Astrocyte of the cerebellum (primary cell): ENCODE measurements at regions not wholly inside any gene's neighbourhood (a gene's known extent, or its start where the extent isn't known, plus 50 kb on each side); places are given as distances from the start of the nearest gene placed in this dataset.

ENCODE experiments used
- DNase-seq: peaks from one replicate; pipeline ENCODE4 v3.0.0-alpha.2; 2011; ENCODE audit warnings: low read depth
- H3K4me3 ChIP-seq: 2 replicates; pipeline ENCODE4 v1.5.1; 2011; ENCODE audit warnings: mild to moderate bottlenecking, low read depth, low read length, moderate library complexity
- in situ Hi-C: cut with HindIII; loops from 2 replicates; pipeline ENCODE4 v1.10.0; 2017; ENCODE audit warnings: low sequenced_read_pairs
- TF ChIP-seq, protein P1 (sequence below): IDR thresholded peaks from 2 replicates; pipeline ENCODE4 v1.5.1; 2012; ENCODE audit warnings: low read length, low read depth, moderate library complexity, mild to moderate bottlenecking; ENCODE audit errors: missing control alignments

DNA sequence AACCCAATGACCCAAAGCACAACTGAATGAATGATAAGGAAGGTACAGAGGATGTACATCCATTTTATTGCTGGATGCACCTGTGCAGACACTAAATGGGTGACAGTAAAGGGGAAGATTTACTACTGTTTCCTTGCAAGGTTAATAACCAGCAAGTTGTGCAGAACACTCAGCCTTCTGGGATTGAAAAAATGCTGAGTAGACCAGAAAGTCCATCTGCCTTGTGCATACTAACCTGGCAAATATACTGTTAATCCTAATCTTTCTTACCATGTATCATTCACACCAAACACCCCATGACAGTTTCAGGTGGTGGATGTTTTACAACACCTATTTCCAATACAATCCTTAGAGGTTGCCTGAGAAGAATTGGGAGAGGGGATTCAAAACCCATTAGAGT lies 814.1 kb upstream of the NRXN1 start:
- no peak overlapping the region for H3K4me3 ChIP-seq
- in situ Hi-C loops = no loop called here
- no peak for DNase-seq
- TF ChIP-seq, protein P1, sequence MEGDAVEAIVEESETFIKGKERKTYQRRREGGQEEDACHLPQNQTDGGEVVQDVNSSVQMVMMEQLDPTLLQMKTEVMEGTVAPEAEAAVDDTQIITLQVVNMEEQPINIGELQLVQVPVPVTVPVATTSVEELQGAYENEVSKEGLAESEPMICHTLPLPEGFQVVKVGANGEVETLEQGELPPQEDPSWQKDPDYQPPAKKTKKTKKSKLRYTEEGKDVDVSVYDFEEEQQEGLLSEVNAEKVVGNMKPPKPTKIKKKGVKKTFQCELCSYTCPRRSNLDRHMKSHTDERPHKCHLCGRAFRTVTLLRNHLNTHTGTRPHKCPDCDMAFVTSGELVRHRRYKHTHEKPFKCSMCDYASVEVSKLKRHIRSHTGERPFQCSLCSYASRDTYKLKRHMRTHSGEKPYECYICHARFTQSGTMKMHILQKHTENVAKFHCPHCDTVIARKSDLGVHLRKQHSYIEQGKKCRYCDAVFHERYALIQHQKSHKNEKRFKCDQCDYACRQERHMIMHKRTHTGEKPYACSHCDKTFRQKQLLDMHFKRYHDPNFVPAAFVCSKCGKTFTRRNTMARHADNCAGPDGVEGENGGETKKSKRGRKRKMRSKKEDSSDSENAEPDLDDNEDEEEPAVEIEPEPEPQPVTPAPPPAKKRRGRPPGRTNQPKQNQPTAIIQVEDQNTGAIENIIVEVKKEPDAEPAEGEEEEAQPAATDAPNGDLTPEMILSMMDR = no peak

DNA sequence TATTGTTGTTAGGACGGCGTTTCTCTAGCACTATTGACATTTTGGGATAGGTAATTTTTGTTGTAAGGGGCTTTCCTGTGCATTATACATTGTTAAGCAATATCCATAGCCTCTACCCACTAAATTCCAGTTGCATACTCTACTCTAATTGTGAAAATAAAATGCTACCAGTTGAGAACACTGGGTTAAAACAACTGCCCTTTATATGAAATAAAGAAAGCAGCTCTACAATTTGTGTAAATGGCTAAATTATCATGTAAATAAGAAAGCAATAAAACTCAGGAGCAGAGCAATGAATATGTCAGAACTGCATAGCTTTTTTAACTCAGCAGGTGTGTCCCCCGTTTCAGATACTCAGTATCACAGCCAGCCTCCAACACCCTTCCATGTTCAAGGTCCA lies 812.7 kb upstream of the NRXN1 start:
- in situ Hi-C loops = no loop called here
- TF ChIP-seq, protein P1 = no peak
- DNase-seq = no peak
- no peak overlapping the region for H3K4me3 ChIP-seq

GRCh38 chr2:51829477-51829876 lies 797.5 kb upstream of the NRXN1 start:
- no peak overlapping the region for H3K4me3 ChIP-seq
- DNase-seq = no peak
- TF ChIP-seq, protein P1 = no peak
- in situ Hi-C loops = no loop called here

- in situ Hi-C loops = no loop called here
- H3K4me3 ChIP-seq = no peak overlapping the region
- TF ChIP-seq, protein P1 = no peak
- no peak for DNase-seq
Observed at GRCh38 chr2:51825823-51826222, 793.9 kb upstream of the NRXN1 start.

- DNase-seq = peak; percentile 6
- TF ChIP-seq, protein P1 = no peak
Observed at GRCh38 chr2:51813247-51813646, 781.3 kb upstream of the NRXN1 start.

GRCh38 chr2:51812138-51812866 lies 780.4 kb upstream of the NRXN1 start:
- in situ Hi-C loops = no loop called here
- DNase-seq = peak; percentile 9
- H3K4me3 ChIP-seq = no peak overlapping the region
- TF ChIP-seq, protein P1 = no peak

More at GRCh38 chr2:51813247-51813646, 781.3 kb upstream of the NRXN1 start:
- in situ Hi-C loops = no loop called here
- H3K4me3 ChIP-seq = no peak overlapping the region
